DND-41 (cell line): ENCODE measurements at regions not wholly inside any gene's neighbourhood (a gene's known extent, or its start where the extent isn't known, plus 50 kb on each side); places are given as distances from the start of the nearest gene placed in this dataset.

Source experiments
- EZH2 ChIP-seq: IDR thresholded peaks from 3 replicates; pipeline ENCODE4 v1.6.1; 2012; ENCODE audit warnings: borderline replicate concordance, low read depth, mild to moderate bottlenecking, moderate library complexity, low read length, inconsistent platforms; ENCODE audit not compliant: severe bottlenecking
- TF ChIP-seq, protein P1 (sequence below): IDR thresholded peaks from 2 replicates; pipeline ENCODE4 v1.5.1; 2012; ENCODE audit warnings: borderline replicate concordance, low read length, moderate library complexity, mild to moderate bottlenecking; ENCODE audit not compliant: poor library complexity, severe bottlenecking; ENCODE audit errors: extremely low read depth

DNA sequence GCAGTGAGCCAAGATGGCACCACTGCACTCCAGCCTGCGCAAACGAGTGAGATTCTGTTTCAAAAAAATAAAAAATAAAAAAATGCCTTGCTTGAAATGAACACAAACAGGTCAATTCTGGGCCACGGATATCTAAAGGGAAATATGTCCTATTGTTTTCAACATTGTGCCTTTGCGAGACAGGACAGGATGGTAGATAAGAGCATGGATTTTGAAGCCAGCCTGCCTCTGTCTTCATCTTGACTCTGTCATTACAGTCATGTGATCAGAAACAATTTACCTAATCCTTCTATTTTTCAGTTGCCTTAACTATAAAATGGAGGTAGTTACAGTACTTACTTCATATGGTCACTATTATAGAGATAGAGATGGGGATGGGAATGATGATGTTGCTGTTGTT is 56.7 kb upstream of the ZSWIM5 start:
- TF ChIP-seq, protein P1, sequence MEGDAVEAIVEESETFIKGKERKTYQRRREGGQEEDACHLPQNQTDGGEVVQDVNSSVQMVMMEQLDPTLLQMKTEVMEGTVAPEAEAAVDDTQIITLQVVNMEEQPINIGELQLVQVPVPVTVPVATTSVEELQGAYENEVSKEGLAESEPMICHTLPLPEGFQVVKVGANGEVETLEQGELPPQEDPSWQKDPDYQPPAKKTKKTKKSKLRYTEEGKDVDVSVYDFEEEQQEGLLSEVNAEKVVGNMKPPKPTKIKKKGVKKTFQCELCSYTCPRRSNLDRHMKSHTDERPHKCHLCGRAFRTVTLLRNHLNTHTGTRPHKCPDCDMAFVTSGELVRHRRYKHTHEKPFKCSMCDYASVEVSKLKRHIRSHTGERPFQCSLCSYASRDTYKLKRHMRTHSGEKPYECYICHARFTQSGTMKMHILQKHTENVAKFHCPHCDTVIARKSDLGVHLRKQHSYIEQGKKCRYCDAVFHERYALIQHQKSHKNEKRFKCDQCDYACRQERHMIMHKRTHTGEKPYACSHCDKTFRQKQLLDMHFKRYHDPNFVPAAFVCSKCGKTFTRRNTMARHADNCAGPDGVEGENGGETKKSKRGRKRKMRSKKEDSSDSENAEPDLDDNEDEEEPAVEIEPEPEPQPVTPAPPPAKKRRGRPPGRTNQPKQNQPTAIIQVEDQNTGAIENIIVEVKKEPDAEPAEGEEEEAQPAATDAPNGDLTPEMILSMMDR, result no peak
- no peak for TF ChIP-seq EZH2
